Stimulated activated memory B cell treated with anti-CD40 and anti-IgM and Interleukin-4, amounts not matched to agents 10 μg/mL and 1 μg/mL and 100 μg/mL, for 72 hours (primary cell): ENCODE measurements at regions not wholly inside any gene's neighbourhood (a gene's known extent, or its start where the extent isn't known, plus 50 kb on each side); places are given as distances from the start of the nearest gene placed in this dataset.
"Not testable (repeated sequence)": the region's sequence is repeated elsewhere in the genome, so short reads cannot be mapped to it uniquely, and the experiment has no call there.

Source experiments
- ATAC-seq: fragments of 150-1000 bp; cut with Tn5 transposase; 2 replicates; pipeline ENCODE4 v1.10.0; 2021
- H3K27ac Mint-ChIP-seq: one replicate; pipeline ENCODE4 v1.8.0; 2022; ENCODE audit warnings: mild to moderate bottlenecking, mixed read lengths
- H3K27me3 Mint-ChIP-seq: one replicate; pipeline ENCODE4 v1.8.0; 2022; ENCODE audit warnings: mixed read lengths
- H3K36me3 Mint-ChIP-seq: one replicate; pipeline ENCODE4 v1.8.0; 2022; ENCODE audit warnings: mixed read lengths
- H3K4me1 Mint-ChIP-seq: one replicate; pipeline ENCODE4 v1.8.0; 2022; ENCODE audit warnings: mixed read lengths
- H3K4me3 Mint-ChIP-seq: one replicate; pipeline ENCODE4 v1.8.0; 2022; ENCODE audit warnings: mild to moderate bottlenecking, moderate library complexity, mixed read lengths
- H3K9me3 Mint-ChIP-seq: one replicate; pipeline ENCODE4 v1.8.0; 2022; ENCODE audit warnings: mixed read lengths

DNA sequence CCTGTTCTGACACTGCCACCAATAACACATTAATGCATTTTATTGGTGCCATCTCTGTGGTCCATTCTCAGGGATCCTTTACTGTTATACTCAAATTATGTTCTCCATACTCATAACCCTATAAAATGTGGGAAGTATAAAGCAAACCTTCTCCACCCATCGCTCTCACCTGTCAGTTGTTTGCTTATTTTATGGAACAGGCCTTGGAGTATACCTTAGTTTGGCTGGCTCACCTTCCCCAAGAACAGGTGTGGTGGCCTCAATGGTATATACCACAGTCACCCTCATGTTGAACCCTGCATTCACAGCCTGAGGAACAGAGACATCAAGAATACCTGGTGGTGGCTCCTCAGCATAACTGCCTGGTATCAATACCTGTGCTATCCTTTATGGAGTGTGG, 308.4 kb upstream of the STXBP6 start:
- no peak overlapping the region for H3K27ac Mint-ChIP-seq
- no peaks in the 10 kb centered on the region for H3K27me3 Mint-ChIP-seq
- no peak for ATAC-seq
- H3K9me3 Mint-ChIP-seq = peaks cover 5% of the 10 kb centered on the region
- H3K4me1 Mint-ChIP-seq = no peaks in the 10 kb centered on the region
- H3K36me3 Mint-ChIP-seq = no peaks in the 10 kb centered on the region
- no peak overlapping the region for H3K4me3 Mint-ChIP-seq

DNA sequence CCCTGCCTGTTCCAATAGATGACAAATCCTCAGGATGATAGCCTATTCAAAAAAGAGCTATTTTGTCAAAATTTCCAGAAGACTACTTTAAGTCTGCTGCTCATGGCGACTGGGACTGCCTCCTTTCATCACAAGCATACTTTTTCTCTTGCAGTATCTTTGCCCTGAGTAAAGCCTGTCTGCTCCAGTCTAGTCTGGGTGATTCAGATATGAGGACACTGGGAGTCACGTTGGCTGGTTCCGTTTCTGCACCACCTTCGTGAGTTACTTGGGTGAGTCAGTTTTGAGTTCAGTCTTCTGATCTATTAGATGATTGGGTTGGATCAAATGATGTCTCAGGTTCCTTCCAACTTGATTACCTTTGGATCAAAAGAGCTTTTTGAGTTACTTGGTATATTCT, 301.3 kb upstream of the STXBP6 start:
- no peak overlapping the region for H3K27ac Mint-ChIP-seq
- H3K4me1 Mint-ChIP-seq = no peaks in the 10 kb centered on the region
- H3K4me3 Mint-ChIP-seq = no peak overlapping the region
- H3K36me3 Mint-ChIP-seq = no peaks in the 10 kb centered on the region
- H3K9me3 Mint-ChIP-seq = no peaks in the 10 kb centered on the region
- ATAC-seq = no peak
- H3K27me3 Mint-ChIP-seq = no peaks in the 10 kb centered on the region

DNA sequence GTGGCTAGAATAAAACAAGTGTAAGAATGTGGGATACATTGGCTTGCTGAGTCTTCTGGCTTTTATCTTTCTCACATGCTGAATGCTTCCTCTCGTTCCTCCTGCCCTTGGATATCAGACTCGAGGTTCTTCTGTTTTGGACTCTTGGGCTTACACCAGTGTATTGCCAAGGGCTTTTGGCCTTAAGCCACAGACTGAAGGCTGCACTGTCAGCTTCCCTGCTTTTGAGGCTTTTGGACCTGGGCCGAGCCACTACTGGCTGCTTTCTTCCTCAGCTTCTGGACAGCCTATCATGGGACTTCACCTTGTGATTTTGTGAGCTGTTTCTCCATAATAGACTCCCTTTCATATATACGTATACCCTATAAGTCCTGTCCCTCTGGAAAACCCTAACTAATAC, 300.9 kb upstream of the STXBP6 start:
- ATAC-seq = no peak
- no peak overlapping the region for H3K4me3 Mint-ChIP-seq
- H3K27me3 Mint-ChIP-seq = no peaks in the 10 kb centered on the region
- H3K4me1 Mint-ChIP-seq = no peaks in the 10 kb centered on the region
- H3K27ac Mint-ChIP-seq = no peak overlapping the region
- no peaks in the 10 kb centered on the region for H3K36me3 Mint-ChIP-seq
- H3K9me3 Mint-ChIP-seq = no peaks in the 10 kb centered on the region

DNA sequence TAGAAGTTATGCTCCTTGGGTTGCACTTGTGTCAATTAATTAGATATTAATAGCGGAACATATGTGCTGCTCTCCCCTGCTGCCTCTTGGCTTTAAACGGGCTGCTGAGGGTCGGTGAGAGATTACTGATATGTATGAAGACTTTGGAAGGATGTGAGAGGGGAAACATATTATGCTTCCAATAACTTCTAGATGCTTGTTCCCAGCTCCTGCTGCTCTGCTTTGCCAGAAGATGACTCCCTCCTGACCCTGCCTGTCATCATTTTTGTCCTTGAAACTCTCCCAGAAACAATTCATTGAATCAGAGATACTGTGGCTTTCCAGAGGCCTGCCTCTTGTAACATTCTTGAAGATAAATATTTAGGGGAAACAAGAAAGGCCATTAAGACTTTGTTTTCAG, 300.1 kb upstream of the STXBP6 start:
- Mint-ChIP-seq H3K4me1 (no peaks in the 10 kb centered on the region), H3K36me3 (no peaks in the 10 kb centered on the region), H3K27ac (no peak overlapping the region), H3K4me3 (no peak overlapping the region), H3K27me3 (no peaks in the 10 kb centered on the region), H3K9me3 (peaks cover 1% of the 10 kb centered on the region)
- ATAC-seq = no peak

DNA sequence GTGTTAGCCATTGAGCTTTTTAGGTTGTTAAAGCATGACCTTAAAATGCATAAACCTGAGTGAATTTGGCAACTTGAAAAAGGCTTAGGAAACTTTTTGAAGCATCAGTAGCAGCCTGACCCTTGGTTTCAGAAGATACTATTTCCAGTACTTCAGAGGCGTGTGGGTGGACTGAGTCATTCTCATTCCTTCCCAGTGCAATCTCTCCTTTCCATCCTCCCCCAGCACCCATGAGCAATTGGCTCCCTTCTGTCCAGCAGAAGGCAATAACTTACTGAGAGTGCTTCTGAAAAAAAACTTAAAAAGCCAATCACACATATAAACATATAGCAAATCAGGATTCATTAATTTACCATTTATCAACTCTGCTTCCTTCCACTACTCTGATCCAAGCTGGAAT, 299.3 kb upstream of the STXBP6 start:
- H3K4me1 Mint-ChIP-seq = no peaks in the 10 kb centered on the region
- peaks cover 4% of the 10 kb centered on the region for H3K9me3 Mint-ChIP-seq
- no peak overlapping the region for H3K4me3 Mint-ChIP-seq
- no peak overlapping the region for H3K27ac Mint-ChIP-seq
- H3K27me3 Mint-ChIP-seq = no peaks in the 10 kb centered on the region
- ATAC-seq = no peak
- no peaks in the 10 kb centered on the region for H3K36me3 Mint-ChIP-seq

DNA sequence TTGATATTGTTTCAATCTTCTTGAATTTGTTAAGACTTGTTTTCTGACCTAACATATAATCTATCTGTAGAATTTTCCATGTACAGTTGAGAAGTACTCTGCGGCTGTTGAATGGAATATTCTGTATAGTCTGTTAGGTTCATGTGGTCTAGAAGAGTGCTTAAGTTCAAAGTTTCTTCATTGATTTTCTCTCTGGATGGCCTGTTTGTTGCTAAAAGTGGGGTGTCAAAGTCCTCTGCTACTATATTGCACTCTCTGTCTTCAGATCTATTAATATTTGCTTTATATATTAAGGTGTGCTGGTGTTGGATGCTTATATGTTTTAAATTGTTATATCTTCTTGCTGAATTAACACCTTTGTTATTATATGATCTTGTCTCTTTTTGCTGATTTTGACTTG, 290.9 kb upstream of the STXBP6 start:
- Mint-ChIP-seq H3K36me3 (no peaks in the 10 kb centered on the region), H3K4me1 (no peaks in the 10 kb centered on the region), H3K27ac (no peak overlapping the region), H3K27me3 (no peaks in the 10 kb centered on the region), H3K4me3 (no peak overlapping the region), H3K9me3 (peaks cover 32% of the 10 kb centered on the region)
- ATAC-seq = no peak

DNA sequence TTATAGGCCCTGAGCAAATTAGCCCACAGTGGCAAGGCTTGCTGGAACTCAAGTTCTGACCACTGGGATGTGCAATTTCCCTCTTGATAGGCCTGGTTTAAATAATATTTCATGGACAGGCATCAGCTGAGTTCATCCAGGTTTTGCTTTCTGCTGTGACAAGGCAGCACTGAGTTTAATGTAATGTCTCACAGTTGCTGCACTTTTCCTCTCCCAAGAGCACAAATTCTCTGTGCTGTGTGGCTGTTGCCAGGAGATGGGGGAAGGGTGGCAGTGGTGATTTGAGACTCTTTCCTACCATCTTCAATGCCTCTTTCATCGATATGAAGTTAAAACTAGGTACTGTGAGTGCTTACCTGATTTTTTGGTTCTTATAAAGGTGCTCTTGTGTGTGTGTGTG, 272.8 kb upstream of the STXBP6 start:
- Mint-ChIP-seq H3K36me3 (no peaks in the 10 kb centered on the region), H3K27me3 (no peaks in the 10 kb centered on the region), H3K9me3 (peaks cover 8% of the 10 kb centered on the region), H3K4me1 (no peaks in the 10 kb centered on the region), H3K27ac (no peak overlapping the region), H3K4me3 (no peak overlapping the region)
- no peak for ATAC-seq

DNA sequence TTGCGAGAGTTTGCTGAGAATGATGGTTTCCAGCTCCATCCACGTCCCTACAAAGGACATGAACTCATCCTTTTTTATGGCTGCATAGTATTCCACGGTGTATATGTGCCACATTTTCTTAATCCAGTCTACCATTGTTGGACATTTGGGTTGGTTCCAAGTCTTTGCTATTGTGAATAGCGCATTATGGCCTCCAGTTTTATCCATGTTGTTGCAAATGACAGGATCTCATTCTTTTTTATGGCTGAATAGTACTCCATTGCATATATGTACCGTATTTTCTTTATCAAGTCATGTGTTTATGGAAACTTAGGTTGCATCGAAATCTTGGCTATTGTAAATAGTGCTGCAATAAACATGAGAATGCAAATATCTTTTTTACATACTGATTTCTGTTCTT, 266.1 kb upstream of the STXBP6 start:
- H3K36me3 Mint-ChIP-seq, H3K4me1 Mint-ChIP-seq, H3K27ac Mint-ChIP-seq, ATAC-seq, H3K27me3 Mint-ChIP-seq, H3K4me3 Mint-ChIP-seq: not testable (repeated sequence)
- H3K9me3 Mint-ChIP-seq = peaks cover 13% of the 10 kb centered on the region

DNA sequence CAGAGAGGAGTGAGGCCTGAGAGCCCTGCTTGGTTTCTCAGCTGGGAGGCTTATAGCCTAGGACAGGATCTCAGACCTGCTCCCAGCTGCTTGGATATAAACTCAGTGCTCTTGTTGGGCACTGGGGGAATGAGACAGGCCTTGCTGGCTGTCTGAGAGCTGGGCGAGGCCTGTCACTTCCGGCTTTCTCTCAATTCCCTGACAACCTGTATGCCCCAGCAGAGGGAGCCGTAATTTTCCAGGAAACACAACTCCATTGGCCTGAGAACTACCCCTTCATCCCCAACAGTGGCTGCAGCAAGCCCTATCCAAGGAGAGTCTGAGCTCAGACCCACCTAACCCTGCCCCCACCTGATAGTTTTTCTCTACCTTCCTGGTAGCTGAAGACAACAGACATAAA, 258.3 kb upstream of the STXBP6 start:
- Mint-ChIP-seq H3K9me3 (peaks cover 13% of the 10 kb centered on the region), H3K4me3 (no peak overlapping the region), H3K4me1 (no peaks in the 10 kb centered on the region), H3K27me3 (no peaks in the 10 kb centered on the region), H3K36me3 (no peaks in the 10 kb centered on the region), H3K27ac (no peak overlapping the region)
- ATAC-seq = peak; percentile 34

DNA sequence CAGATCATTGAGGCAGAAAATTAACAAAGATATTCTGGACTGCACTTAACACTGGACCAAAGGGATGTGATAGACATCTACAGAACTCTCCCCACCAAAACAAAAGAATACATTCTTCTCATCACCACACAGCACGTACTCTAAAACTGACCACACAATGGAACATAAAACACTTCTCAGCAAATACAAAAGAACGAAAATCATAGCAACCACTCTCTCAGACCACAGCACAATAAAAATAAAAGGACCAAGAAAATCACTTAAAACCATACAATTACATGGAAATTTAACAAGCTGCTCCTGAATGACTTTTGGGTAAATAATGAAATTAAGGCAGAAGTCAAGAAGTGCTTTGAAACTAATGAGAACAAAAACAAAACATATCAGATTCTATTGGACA, 254.0 kb upstream of the STXBP6 start:
- H3K9me3 Mint-ChIP-seq = peaks cover 7% of the 10 kb centered on the region
- no peaks in the 10 kb centered on the region for H3K27me3 Mint-ChIP-seq
- no peak overlapping the region for H3K4me3 Mint-ChIP-seq
- no peak overlapping the region for H3K27ac Mint-ChIP-seq
- no peak for ATAC-seq
- no peaks in the 10 kb centered on the region for H3K4me1 Mint-ChIP-seq
- no peaks in the 10 kb centered on the region for H3K36me3 Mint-ChIP-seq

DNA sequence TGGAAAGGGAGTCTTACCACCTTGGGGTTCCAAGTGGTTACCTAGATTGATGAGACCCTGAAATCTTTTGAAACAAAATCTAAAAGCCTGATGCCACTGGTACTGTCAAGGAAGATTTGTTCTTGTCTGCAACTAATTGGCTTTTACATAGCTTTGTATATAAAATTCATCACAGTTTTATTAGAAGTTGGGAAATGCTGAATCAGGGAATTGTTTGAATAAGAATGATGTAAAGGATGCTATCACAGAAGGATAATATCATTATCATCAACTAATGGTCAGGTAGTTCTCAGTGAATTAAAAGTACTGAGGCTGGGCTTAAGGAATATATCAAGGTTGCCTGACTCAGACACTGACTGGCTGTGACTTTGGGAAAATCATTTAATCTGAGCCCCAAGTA, 248.3 kb upstream of the STXBP6 start:
- no peak overlapping the region for H3K27ac Mint-ChIP-seq
- no peaks in the 10 kb centered on the region for H3K27me3 Mint-ChIP-seq
- H3K36me3 Mint-ChIP-seq = no peaks in the 10 kb centered on the region
- ATAC-seq = no peak
- no peak overlapping the region for H3K4me3 Mint-ChIP-seq
- no peaks in the 10 kb centered on the region for H3K9me3 Mint-ChIP-seq
- no peaks in the 10 kb centered on the region for H3K4me1 Mint-ChIP-seq

DNA sequence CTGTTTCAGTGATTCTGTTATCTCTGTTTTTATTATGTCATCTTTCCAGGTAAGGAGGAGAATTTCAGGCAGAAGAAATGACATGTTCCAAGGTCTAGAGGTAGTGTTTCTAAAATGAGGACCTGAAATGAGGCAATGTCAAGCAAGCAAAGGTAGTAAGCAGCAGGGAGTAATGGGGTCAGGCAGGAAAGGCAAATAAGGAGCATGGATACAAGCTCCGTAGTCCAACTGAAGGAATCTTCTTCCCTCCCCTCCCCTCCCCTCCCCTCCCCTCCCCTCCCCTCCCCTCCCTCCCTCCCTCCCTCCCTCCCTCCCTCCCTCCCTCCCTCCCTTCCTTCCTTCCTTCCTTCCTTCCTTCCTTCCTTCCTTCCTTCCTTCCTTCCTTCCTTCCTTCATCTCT, 240.2 kb upstream of the STXBP6 start:
- H3K4me3 Mint-ChIP-seq, H3K27me3 Mint-ChIP-seq, H3K4me1 Mint-ChIP-seq, ATAC-seq, H3K9me3 Mint-ChIP-seq, H3K27ac Mint-ChIP-seq, H3K36me3 Mint-ChIP-seq: not testable (repeated sequence)

DNA sequence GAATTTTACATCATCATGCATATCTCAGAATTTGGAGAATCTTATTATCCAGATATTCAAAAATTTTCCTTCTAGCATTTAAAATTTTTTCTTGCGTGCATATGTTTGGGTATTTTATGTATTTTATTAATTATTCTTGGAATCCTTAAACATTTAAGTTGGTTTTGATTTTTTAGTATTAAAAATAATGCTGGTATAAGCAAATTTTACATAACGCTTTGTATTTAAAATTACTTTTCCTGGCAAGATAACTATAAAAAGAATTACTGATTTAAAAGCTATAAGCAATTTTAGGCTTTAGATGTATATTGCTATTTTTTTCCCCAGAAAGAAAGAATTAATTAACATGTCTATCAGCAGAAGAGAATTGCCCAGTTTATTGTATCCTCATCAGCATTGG, 224.6 kb upstream of the STXBP6 start:
- Mint-ChIP-seq H3K27ac (no peak overlapping the region), H3K4me3 (no peak overlapping the region), H3K9me3 (peaks cover 3% of the 10 kb centered on the region), H3K27me3 (no peaks in the 10 kb centered on the region), H3K4me1 (no peaks in the 10 kb centered on the region), H3K36me3 (no peaks in the 10 kb centered on the region)
- no peak for ATAC-seq

DNA sequence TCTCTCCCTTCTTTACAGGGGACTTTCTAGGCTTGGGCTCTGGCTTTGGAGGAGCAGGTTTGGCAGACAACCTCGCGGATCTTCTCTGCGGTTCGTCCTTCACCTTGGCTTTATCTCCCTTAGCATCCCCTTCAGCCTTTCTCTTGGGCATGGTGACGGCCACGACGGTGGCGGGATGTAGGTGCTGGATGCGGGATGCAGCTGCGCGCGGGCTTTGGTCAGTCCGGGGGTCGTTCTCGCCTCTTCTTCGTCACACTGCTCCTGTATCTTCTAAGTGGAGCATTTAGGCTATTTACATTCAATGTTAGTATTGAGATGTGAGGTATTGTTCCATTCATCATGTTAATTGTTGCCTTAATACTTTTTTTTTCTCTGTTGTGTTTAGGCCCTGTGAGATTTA, 217.2 kb upstream of the STXBP6 start:
- H3K27ac Mint-ChIP-seq = no peak overlapping the region
- no peaks in the 10 kb centered on the region for H3K27me3 Mint-ChIP-seq

DNA sequence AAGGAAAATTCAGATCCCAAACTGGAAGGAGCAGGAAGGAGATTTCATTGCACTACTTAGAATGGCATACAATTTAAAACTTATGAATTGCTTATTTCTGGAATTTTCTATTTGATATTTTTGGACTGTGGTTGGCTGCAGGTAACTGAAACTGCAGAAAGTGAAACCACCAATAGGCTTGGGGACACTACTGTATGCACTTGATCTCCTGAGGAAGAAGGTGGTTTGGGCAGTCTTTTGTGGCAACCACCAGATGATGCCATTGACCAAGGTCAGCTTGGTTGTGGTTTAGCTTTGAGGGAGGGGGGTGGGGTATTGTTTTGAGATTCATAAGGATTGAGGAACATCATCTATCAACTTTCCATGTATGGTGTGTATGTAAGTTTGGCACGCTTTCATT, 209.5 kb upstream of the STXBP6 start:
- Mint-ChIP-seq H3K9me3 (no peaks in the 10 kb centered on the region), H3K27ac (no peak overlapping the region), H3K4me1 (no peaks in the 10 kb centered on the region), H3K36me3 (no peaks in the 10 kb centered on the region), H3K4me3 (no peak overlapping the region), H3K27me3 (no peaks in the 10 kb centered on the region)
- ATAC-seq = no peak

More for the DNA sequence above, 217.2 kb upstream of the STXBP6 start:
- ATAC-seq = no peak
- H3K36me3 Mint-ChIP-seq = no peaks in the 10 kb centered on the region
- H3K9me3 Mint-ChIP-seq = peaks cover 3% of the 10 kb centered on the region
- no peaks in the 10 kb centered on the region for H3K4me1 Mint-ChIP-seq
- H3K4me3 Mint-ChIP-seq = no peak overlapping the region

DNA sequence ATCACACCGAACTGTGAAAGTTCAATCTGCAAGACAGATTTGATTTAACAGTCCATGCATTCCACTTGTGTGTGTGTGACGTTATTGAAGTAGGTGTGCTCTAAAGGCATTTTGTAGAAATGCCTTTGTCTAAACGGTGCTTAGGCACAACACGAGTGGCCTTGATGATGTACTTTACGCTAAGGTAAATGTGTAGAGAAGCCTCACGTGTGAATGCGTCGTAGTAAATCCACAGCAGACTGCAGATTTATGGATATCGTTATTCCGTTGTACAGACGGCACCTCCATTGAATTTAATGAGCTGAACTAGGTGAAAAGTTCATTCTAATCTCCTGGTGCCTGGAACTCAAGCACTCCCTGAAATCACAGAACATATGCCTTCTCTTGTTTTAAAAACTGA, 202.8 kb upstream of the STXBP6 start:
- H3K27ac Mint-ChIP-seq = no peak overlapping the region
- ATAC-seq = no peak
- H3K4me1 Mint-ChIP-seq = no peaks in the 10 kb centered on the region
- H3K9me3 Mint-ChIP-seq = peaks cover 2% of the 10 kb centered on the region
- H3K4me3 Mint-ChIP-seq = no peak overlapping the region
- H3K36me3 Mint-ChIP-seq = no peaks in the 10 kb centered on the region
- no peaks in the 10 kb centered on the region for H3K27me3 Mint-ChIP-seq

DNA sequence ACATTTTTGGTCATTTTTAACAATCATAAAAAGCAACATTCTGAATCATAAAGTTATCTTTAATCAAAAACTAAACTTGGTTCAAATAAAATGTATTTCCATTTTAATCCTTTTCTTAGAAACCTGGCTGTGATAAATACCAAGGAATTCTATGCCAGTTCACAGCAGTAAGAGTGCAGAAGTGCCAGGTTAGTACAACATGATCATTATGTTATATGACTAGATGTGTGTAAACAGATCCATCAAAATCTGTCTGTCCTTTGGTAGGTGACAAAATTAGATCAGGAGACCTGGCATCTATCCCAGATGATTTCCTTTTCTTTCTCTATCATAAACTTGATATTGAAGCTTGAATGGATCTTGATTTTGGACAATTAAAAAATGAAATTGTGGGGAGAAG, 200.6 kb upstream of the STXBP6 start:
- Mint-ChIP-seq H3K4me1 (no peaks in the 10 kb centered on the region), H3K27me3 (no peaks in the 10 kb centered on the region), H3K27ac (no peak overlapping the region), H3K9me3 (peaks cover 2% of the 10 kb centered on the region), H3K36me3 (no peaks in the 10 kb centered on the region), H3K4me3 (no peak overlapping the region)
- ATAC-seq = no peak
